CD4-positive, alpha-beta T cell treated with Interferon alpha-2 for 1 hour (primary cell): ENCODE measurements at regions not wholly inside any gene's neighbourhood (a gene's known extent, or its start where the extent isn't known, plus 50 kb on each side); places are given as distances from the start of the nearest gene placed in this dataset.
"Not testable (repeated sequence)": the region's sequence is repeated elsewhere in the genome, so short reads cannot be mapped to it uniquely, and the experiment has no call there.

Experiments used
- DNase-seq, 2 donors: peaks; one replicate each; pipeline ENCODE4 v3.0.0-alpha.2; 2020 to 2022

GRCh38 chr1:229710746-229711145 lies 84.7 kb downstream of the URB2 start:
- DNase-seq, result no peak

- DNase-seq, result no peak
Observed at GRCh38 chr1:229714306-229714705, 88.3 kb downstream of the URB2 start.

GRCh38 chr1:229714964-229715603 lies 89.0 kb downstream of the URB2 start:
- DNase-seq, result peak; percentile 8 to 53

GRCh38 chr1:229716069-229716468 lies 90.0 kb downstream of the URB2 start:
- DNase-seq, result no peak

- no peak for DNase-seq
Observed at GRCh38 chr1:229716704-229717103, 90.7 kb downstream of the URB2 start.

GRCh38 chr1:229717786-229718576 lies 91.9 kb downstream of the URB2 start:
- no peak for DNase-seq

- no peak for DNase-seq
Observed at GRCh38 chr1:229726061-229726460, 100.0 kb downstream of the URB2 start.

GRCh38 chr1:229729916-229730315 lies 103.9 kb downstream of the URB2 start:
- no peak for DNase-seq

- DNase-seq, result no peak
Observed at GRCh38 chr1:229730573-229730972, 104.5 kb downstream of the URB2 start.

- DNase-seq, result no peak
Observed at GRCh38 chr1:229732061-229732460, 106.0 kb downstream of the URB2 start.

- DNase-seq, result no peak
Observed at GRCh38 chr1:229736376-229736775, 110.3 kb downstream of the URB2 start.

GRCh38 chr1:229742614-229743013 lies 116.6 kb downstream of the URB2 start:
- DNase-seq, result not testable (repeated sequence)

- DNase-seq, result no peak
Observed at GRCh38 chr1:229749992-229750391, 123.9 kb downstream of the URB2 start.

- DNase-seq, result no peak
Observed at GRCh38 chr1:229751610-229752009, 125.6 kb downstream of the URB2 start.

- no peak for DNase-seq
Observed at GRCh38 chr1:229752679-229753078, 126.6 kb downstream of the URB2 start.

- DNase-seq, result no peak
Observed at GRCh38 chr1:229753764-229754551, 127.9 kb downstream of the URB2 start.

- DNase-seq, result no peak
Observed at GRCh38 chr1:229756666-229757065, 130.6 kb downstream of the URB2 start.

GRCh38 chr1:229757226-229757625 lies 131.2 kb downstream of the URB2 start:
- DNase-seq, result no peak

GRCh38 chr1:229758101-229759036 lies 132.3 kb downstream of the URB2 start:
- DNase-seq, result no peak

GRCh38 chr1:229759037-229759435 lies 133.0 kb downstream of the URB2 start:
- no peak for DNase-seq

GRCh38 chr1:229759586-229759985 lies 133.5 kb downstream of the URB2 start:
- no peak for DNase-seq

- no peak for DNase-seq
Observed at GRCh38 chr1:229760478-229760996, 134.5 kb downstream of the URB2 start.
